ENCODE measurements at regions not wholly inside any gene's neighbourhood (a gene's known extent, or its start where the extent isn't known, plus 50 kb on each side); places are given as distances from the start of the nearest gene placed in this dataset.

DNA sequence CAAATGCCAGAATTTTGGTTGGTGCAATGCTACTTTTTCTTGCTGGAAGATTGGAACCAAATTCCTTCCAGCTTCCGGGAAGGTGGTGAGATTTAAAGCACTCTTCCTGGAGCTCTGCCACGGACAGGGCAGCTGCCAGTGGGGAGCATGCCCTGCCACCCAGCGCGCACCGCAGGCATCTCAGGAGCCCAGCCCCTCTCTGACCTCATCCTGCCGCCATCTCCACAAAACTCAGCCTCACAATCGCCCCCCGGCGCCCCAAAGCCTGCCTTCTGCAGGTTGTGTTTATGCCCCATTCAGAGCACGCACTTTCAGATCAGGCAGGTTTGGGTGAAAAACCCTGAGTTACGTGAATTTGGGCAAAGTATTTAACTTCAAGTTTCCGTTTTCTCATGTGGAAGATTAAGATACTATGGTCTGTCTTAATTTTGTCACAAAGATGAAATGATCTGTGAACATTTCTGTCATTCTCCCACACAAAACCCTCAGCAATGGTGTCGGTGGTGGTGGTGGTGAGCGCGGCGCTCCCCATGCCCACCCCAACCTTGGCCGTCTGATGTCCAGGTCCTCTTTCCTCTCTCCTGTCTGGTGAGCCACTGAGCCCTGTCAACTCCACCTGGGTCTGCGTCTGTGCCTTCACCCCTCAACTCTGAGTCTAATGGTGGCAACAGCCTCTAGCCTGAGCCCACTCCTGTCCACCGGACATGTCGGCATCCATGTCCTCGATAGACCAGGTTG, 282.8 kb upstream of the SALL3 start:
- TF ChIP-seq, protein P1, sequence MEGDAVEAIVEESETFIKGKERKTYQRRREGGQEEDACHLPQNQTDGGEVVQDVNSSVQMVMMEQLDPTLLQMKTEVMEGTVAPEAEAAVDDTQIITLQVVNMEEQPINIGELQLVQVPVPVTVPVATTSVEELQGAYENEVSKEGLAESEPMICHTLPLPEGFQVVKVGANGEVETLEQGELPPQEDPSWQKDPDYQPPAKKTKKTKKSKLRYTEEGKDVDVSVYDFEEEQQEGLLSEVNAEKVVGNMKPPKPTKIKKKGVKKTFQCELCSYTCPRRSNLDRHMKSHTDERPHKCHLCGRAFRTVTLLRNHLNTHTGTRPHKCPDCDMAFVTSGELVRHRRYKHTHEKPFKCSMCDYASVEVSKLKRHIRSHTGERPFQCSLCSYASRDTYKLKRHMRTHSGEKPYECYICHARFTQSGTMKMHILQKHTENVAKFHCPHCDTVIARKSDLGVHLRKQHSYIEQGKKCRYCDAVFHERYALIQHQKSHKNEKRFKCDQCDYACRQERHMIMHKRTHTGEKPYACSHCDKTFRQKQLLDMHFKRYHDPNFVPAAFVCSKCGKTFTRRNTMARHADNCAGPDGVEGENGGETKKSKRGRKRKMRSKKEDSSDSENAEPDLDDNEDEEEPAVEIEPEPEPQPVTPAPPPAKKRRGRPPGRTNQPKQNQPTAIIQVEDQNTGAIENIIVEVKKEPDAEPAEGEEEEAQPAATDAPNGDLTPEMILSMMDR (IDR thresholded peaks at IDR 0.05; ENCODE audit: borderline replicate concordance, extremely low read depth, low read length, poor library complexity, severe bottlenecking): no peak
- no peak for TF ChIP-seq EZH2 (IDR thresholded peaks at IDR 0.05; ENCODE audit: borderline replicate concordance, low read depth, low read length, severe bottlenecking)

Measured in DND-41 (cell line).